Panc1 (cell line): ENCODE measurements at regions not wholly inside any gene's neighbourhood (a gene's known extent, or its start where the extent isn't known, plus 50 kb on each side); places are given as distances from the start of the nearest gene placed in this dataset.

Experiments
- CTCF ChIP-seq: fragments of 450-650 bp; IDR thresholded peaks from 2 replicates; pipeline ENCODE4 v1.5.1; 2017; ENCODE audit warnings: mild to moderate bottlenecking
- POLR2AphosphoS5 ChIP-seq: IDR thresholded peaks from 2 replicates; pipeline ENCODE4 v1.6.1; 2012; ENCODE audit warnings: mild to moderate bottlenecking, low read depth, low read length, moderate library complexity
- REST ChIP-seq, 2 experiments: IDR thresholded peaks; 2 replicates each; pipeline ENCODE4 v1.6.1; 2011 to 2012; ENCODE audit warnings: low read depth in 2 of 2, control low read depth in 1 of 2, low read length in 1 of 2, mild to moderate bottlenecking in 1 of 2, moderate library complexity in 1 of 2; ENCODE audit not compliant: insufficient read depth in 1 of 2
- SIN3A ChIP-seq: IDR thresholded peaks from 2 replicates; pipeline ENCODE4 v1.6.1; 2012; ENCODE audit warnings: low read depth, mild to moderate bottlenecking, low read length, moderate library complexity, borderline replicate concordance; ENCODE audit not compliant: insufficient read depth

- TF ChIP-seq CTCF, result no peak
- no peak for TF ChIP-seq POLR2AphosphoS5
- TF ChIP-seq SIN3A, result no peak
- TF ChIP-seq REST (IDR thresholded peaks at IDR 0.05; ENCODE audit: insufficient read depth in 1 of 2, low read depth in 2 of 2, low read length in 1 of 2), result no peak
These were observed 681.0 kb downstream of the UQCRFS1 start for GRCh38 chr19:28531979-28532378.
